HCT116 (cell line): ENCODE measurements at regions not wholly inside any gene's neighbourhood (a gene's known extent, or its start where the extent isn't known, plus 50 kb on each side); places are given as distances from the start of the nearest gene placed in this dataset.

Source experiments
- ATAC-seq: fragments of 200-7000 bp; cut with Tn5 transposase; 2 replicates; pipeline ENCODE4 v1.9.1; 2020; ENCODE audit warnings: mild to moderate bottlenecking, moderate library complexity
- BruUV-seq: library from RNA; stranded (reverse); fragments of 400-500 nt; replicated peaks from 2 replicates; lab custom pipeline; 2021; lab: Mats Ljungman, UMichigan
- CTCF ChIA-PET: fragments of 300-600 bp; sonication (Branson Sonifier 250); formaldehyde crosslinking; loops from one replicate; lab custom pipeline; 2021; ENCODE audit warnings: antibody characterized with exemption; lab: Charles Lee
- POLR2A ChIA-PET: fragments of 300-600, 350-600 bp; sonication (Branson Sonifier 250); formaldehyde crosslinking; loops from one replicate; lab custom pipeline; 2021; ENCODE audit warnings: antibody characterized with exemption; lab: Charles Lee
- RAD21 ChIA-PET, 2 experiments: fragments of 300-600 bp; sonication (Branson Sonifier 250); formaldehyde crosslinking; loops; one replicate each; lab custom pipeline; 2023; ENCODE audit warnings: low total read pairs in 2 of 2; ENCODE audit not compliant: uncharacterized antibody in 2 of 2, unreplicated experiment in 2 of 2, low non-redundant PET in 1 of 2; lab: Charles Lee
- DNase-seq: peaks from one replicate; pipeline ENCODE4 v3.0.0-alpha.2; 2010; ENCODE audit warnings: low read depth, low spot score
- H2AFZ ChIP-seq: fragments of 200-600 bp; shearing (Covaris generic), sonication (generic); 2 replicates; pipeline ENCODE4 v1.6.1; 2017; ENCODE audit warnings: low read depth, mixed run types, mixed read lengths, antibody characterized with exemption, low read length; ENCODE audit not compliant: poor library complexity, severe bottlenecking
- H3K27ac ChIP-seq: 2 replicates; pipeline ENCODE4 v1.5.1; 2012; ENCODE audit warnings: low read depth, low read length
- H3K27me3 ChIP-seq: fragments of 200-600 bp; sonication (generic); 2 replicates; pipeline ENCODE4 v1.6.1; 2016; ENCODE audit warnings: mixed run types, low read length, mixed read lengths; ENCODE audit not compliant: insufficient read depth
- H3K36me3 ChIP-seq, 2 experiments: fragments of 200-500 bp in 1 of 2; fragments of 200-600 bp in 1 of 2; sonication (Bioruptor generic) in 1 of 2; sonication (generic) in 1 of 2; 2 replicates each; pipeline versions ENCODE4 v1.5.1 to v1.6.1; 2014 to 2016; ENCODE audit warnings: low read length in 2 of 2, inconsistent platforms in 1 of 2, mixed read lengths in 1 of 2, mixed run types in 1 of 2; ENCODE audit not compliant: insufficient read depth in 2 of 2, control insufficient read depth in 1 of 2
- H3K4me1 ChIP-seq, 2 experiments: fragments of 200-600 bp in 1 of 2; sonication (generic) in 1 of 2; 2 replicates each; pipeline versions ENCODE4 v1.5.1 to v1.6.1; 2012 to 2017; ENCODE audit warnings: low read length in 2 of 2, inconsistent platforms in 1 of 2, mild to moderate bottlenecking in 1 of 2, mixed read lengths in 1 of 2, mixed run types in 1 of 2, moderate library complexity in 1 of 2; ENCODE audit not compliant: insufficient read depth in 2 of 2, control insufficient read depth in 1 of 2
- H3K4me2 ChIP-seq: fragments of 200-600 bp; sonication (generic); 2 replicates; pipeline ENCODE4 v1.6.1; 2017; ENCODE audit warnings: mixed run types, low read length, mixed read lengths
- H3K4me3 ChIP-seq, 2 experiments: fragments of 200-600 bp in 1 of 2; sonication (generic) in 1 of 2; replicated peaks in 1 of 2; 2 replicates each; pipeline ENCODE4 v1.5.1; 2011 to 2016; ENCODE audit warnings: low read length in 2 of 2, control low read depth in 1 of 2, low read depth in 1 of 2, mild to moderate bottlenecking in 1 of 2, mixed read lengths in 1 of 2, mixed run types in 1 of 2
- H3K79me2 ChIP-seq: fragments of 200-600 bp; sonication (generic); 2 replicates; pipeline ENCODE4 v1.6.1; 2017; ENCODE audit warnings: mild to moderate bottlenecking, mixed run types, low read length, moderate library complexity, mixed read lengths; ENCODE audit not compliant: insufficient read depth
- H3K9ac ChIP-seq: fragments of 200-600 bp; sonication (generic); 2 replicates; pipeline ENCODE4 v1.6.1; 2016; ENCODE audit warnings: low read length, mixed read lengths
- H3K9me2 ChIP-seq: fragments of 200-600 bp; sonication (generic), shearing (Covaris generic); 2 replicates; pipeline ENCODE4 v1.6.1; 2017; ENCODE audit warnings: mixed run types, mild to moderate bottlenecking, moderate library complexity; ENCODE audit not compliant: insufficient read depth
- H3K9me3 ChIP-seq, 2 experiments: fragments of 200-500 bp in 1 of 2; fragments of 200-600 bp in 1 of 2; sonication (Bioruptor generic) in 1 of 2; sonication (generic) in 1 of 2; 2 replicates each; pipeline ENCODE4 v1.6.1; 2014 to 2017; ENCODE audit warnings: low read length in 2 of 2, mixed read lengths in 2 of 2, inconsistent platforms in 1 of 2, low read depth in 1 of 2, mild to moderate bottlenecking in 1 of 2, mixed run types in 1 of 2, moderate library complexity in 1 of 2; ENCODE audit not compliant: control insufficient read depth in 1 of 2, insufficient read depth in 1 of 2
- H4K20me1 ChIP-seq: fragments of 200-600 bp; sonication (generic), shearing (Covaris generic); 2 replicates; pipeline ENCODE4 v1.6.1; 2017; ENCODE audit warnings: mixed run types, mild to moderate bottlenecking, moderate library complexity; ENCODE audit not compliant: insufficient read depth
- CTCF ChIP-seq, 3 experiments: fragments of 200-600 bp in 1 of 3; sonication (generic) in 1 of 3; IDR thresholded peaks in 2 of 3; conservative IDR thresholded peaks in 1 of 3; 2 replicates each; pipeline ENCODE4 v1.5.1; 2012 to 2017; ENCODE audit warnings: low read depth in 2 of 3, low read length in 2 of 3, antibody characterized with exemption in 1 of 3, borderline replicate concordance in 1 of 3, control low read depth in 1 of 3, mild to moderate bottlenecking in 1 of 3, mixed read lengths in 1 of 3, mixed run types in 1 of 3, moderate library complexity in 1 of 3; ENCODE audit not compliant: insufficient read depth in 1 of 3
- EGR1 ChIP-seq: IDR thresholded peaks from 2 replicates; pipeline ENCODE4 v1.6.1; 2012; ENCODE audit warnings: low read depth
- ELF1 ChIP-seq: IDR thresholded peaks from 2 replicates; pipeline ENCODE4 v1.6.1; 2012; ENCODE audit warnings: low read depth, borderline replicate concordance
- EZH2 ChIP-seq: fragments of 200-600 bp; sonication (generic); IDR thresholded peaks from 2 replicates; pipeline ENCODE4 v1.6.1; 2017; ENCODE audit warnings: antibody characterized with exemption, mixed run types
- POLR2AphosphoS5 ChIP-seq: IDR thresholded peaks from 2 replicates; pipeline ENCODE4 v1.6.1; 2011; ENCODE audit warnings: mild to moderate bottlenecking, low read depth, low read length, moderate library complexity
- SP1 ChIP-seq: IDR thresholded peaks from 2 replicates; pipeline ENCODE4 v1.6.1; 2012; ENCODE audit warnings: low read depth
- SRF ChIP-seq: IDR thresholded peaks from 2 replicates; pipeline ENCODE4 v1.6.1; 2012; ENCODE audit warnings: low read depth
- TCF7L2 ChIP-seq: IDR thresholded peaks from 2 replicates; pipeline ENCODE4 v1.7.0; 2011; ENCODE audit warnings: borderline replicate concordance, inconsistent platforms; ENCODE audit not compliant: insufficient read depth, insufficient read length; ENCODE audit errors: extremely low read depth
- YY1 ChIP-seq: IDR thresholded peaks from 2 replicates; pipeline ENCODE4 v1.6.1; 2011; ENCODE audit warnings: low read length, low read depth, moderate library complexity, mild to moderate bottlenecking; ENCODE audit not compliant: insufficient replicate concordance; ENCODE audit errors: extremely low read depth
- ZFX ChIP-seq: fragments of 450-650 bp; IDR thresholded peaks from 2 replicates; pipeline ENCODE4 v1.6.1; 2017
- intact Hi-C: fragments of 100-400 bp; cut with micrococcal nuclease; formaldehyde crosslinking; loops from 2 replicates; pipeline ENCODE4 v1.10.0; 2022

DNA sequence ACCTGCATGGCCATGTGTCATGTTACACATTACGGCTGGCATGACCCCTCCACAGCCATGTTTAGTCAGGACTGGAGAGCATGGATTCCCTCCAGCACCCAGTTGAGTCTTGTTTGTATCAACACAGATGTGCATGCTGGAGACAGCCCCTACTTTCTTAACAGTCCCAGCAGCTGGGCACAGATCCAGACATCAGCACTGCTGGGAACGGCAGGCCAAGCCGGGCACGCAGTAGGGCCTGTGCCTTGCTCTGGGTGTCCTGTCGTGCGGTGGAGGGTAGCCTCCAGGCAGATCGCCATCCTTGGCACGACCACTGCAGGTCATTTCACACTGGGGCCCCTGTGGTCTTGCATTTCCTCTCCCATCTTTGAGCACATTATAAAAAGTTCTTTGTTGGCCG lies 381.4 kb downstream of the SMOC2 start:
- ATAC-seq = no peak
- no peaks in the 10 kb centered on the region for H3K9me2 ChIP-seq
- H3K4me2 ChIP-seq = no peak overlapping the region
- H2AFZ ChIP-seq = no peak overlapping the region
- no peak overlapping the region for H3K27ac ChIP-seq
- H3K79me2 ChIP-seq = no peaks in the 10 kb centered on the region
- no peaks in the 10 kb centered on the region for H3K4me1 ChIP-seq
- TF ChIP-seq CTCF (IDR thresholded peaks at IDR 0.05 in 2 of 3, conservative IDR thresholded peaks at IDR 0.05 in 1 of 3; ENCODE audit: borderline replicate concordance in 1 of 3, insufficient read depth in 1 of 3, low read depth in 2 of 3, low read length in 2 of 3) (no peak), ELF1 (no peak), SRF (no peak), YY1 (no peak), EZH2 (no peak), SP1 (no peak), EGR1 (no peak), TCF7L2 (no peak), ZFX (no peak), POLR2AphosphoS5 (no peak)
- TF ChIP-seq, all 23 proteins: peak for 0
- CTCF ChIA-PET = no interaction called here
- intact Hi-C loops = no loop called here
- Histone ChIP-seq H3K4me3 (no peak overlapping the region), H3K27me3 (no peaks in the 10 kb centered on the region), H3K36me3 (no peaks in the 10 kb centered on the region), H4K20me1 (no peaks in the 10 kb centered on the region), H3K9ac (no peak overlapping the region), H3K9me3 (no peaks in the 10 kb centered on the region)
- no TSS peak for BruUV-seq
- DNase-seq = no peak
- POLR2A ChIA-PET = no interaction called here
- RAD21 ChIA-PET = no interaction called here
